ENCODE measurements at regions not wholly inside any gene's neighbourhood (a gene's known extent, or its start where the extent isn't known, plus 50 kb on each side); places are given as distances from the start of the nearest gene placed in this dataset.

DNA sequence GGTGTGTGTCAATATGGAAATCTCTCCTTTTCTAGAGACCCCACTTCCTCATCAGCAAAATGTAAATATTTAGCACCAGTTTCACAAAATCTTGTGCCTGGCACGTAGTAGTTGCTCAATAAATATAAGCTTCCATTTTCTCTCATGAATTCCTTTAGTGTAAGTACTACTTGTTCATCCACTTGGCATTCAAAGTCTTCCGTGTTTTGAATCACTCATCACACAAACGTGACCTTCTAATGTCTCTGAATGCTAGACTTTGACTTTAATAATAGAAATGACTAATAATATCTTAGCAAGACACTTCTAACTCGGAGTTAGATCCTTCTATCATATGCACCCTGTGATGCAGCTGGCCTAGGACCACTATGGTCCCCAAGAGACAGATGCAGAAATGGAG, 168.7 kb upstream of the ZNF32 start:
- WGBS, 4 donors: 47 to 63% (median 52%) methylated on average over 4 of the region's 4 CpGs
- intact Hi-C loops (cut with DNase I): loop anchor here in 3 of 10 donors (10.0 kb wide), 3 partner anchors 87 to 567 kb away; partner anchors contain the start of gene CXCL12 (in 2 of the 3)
- Histone ChIP-seq H3K36me3 (no peaks in the 10 kb centered on the region), H3K4me3 (no peak overlapping the region), H3K27ac (peak overlapping the region in 11 of 12 donors; percentile 43 to 89 (median 73)), H3K27me3 (no peaks in the 10 kb centered on the region), H3K4me1 (peaks cover 0 to 63% (median 33%) of the 10 kb centered on the region in 12 donors), H3K9me3 (no peaks in the 10 kb centered on the region)
- no peak for DNase-seq
- peak in 2 of 4 donors; percentile 41 to 60 for ATAC-seq
- TF ChIP-seq CTCF (IDR thresholded peaks at IDR 0.05) (no peak), POLR2A (IDR thresholded peaks at IDR 0.05) (no peak)

DNA sequence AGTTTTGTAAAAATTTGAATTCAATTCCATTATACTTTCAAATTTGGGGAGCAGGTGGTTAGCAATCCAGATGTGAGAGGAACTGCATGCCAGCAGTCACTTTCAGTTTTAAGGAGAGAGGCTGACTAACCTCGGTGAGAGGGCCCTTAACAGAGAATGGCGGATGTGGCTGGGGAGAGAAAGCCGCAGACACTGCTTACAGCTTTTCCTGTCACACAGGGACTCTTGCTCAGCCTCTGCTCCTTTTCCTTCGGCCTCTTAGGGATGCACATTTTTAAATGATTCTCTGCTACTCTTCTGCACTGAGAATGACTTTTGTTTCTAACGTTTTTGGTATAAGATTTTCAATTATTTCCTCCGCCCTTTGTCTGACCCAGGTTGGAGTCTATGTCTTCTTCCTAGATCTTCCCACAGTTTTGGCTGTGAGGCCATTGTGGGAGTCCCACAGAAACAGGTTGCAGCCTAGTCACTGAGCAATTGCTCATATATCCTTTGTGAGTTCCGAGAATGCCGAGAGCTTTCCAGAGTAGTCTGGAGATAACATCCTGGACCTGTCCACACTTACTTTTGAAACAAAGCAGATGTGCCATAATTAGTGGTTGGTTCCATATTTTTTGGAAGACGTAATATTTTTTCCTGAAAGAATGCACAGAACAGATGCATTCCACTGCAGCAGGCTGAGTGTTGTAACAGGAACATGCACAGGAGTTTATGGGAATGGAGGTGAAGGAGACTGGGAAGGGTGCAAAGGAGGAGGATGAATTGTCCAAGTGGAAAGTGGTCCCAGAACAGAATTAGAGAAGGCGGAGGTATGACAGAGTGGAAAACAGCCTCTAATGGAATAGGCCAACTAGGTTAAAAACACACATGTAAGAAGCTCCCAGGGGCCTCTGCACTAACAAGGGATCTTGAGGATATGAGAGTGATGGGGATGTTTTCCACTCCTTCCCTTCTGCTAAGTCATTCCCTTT, 168.0 kb upstream of the ZNF32 start:
- DNase-seq: peak in 4 of 5 donors; percentile 55 to 72 (median 68)
- intact Hi-C loops (cut with DNase I): loop anchor here in 3 of 10 donors (10.0 kb wide), 3 partner anchors 88 to 568 kb away; partner anchors contain the start of gene CXCL12 (in 2 of the 3)
- peak; percentile 86 to 95 (median 93) for ATAC-seq
- peak overlapping the region; percentile 43 to 89 (median 73) for H3K27ac ChIP-seq
- TF ChIP-seq POLR2A (IDR thresholded peaks at IDR 0.05): no peak
- TF ChIP-seq CTCF (IDR thresholded peaks at IDR 0.05): no peak
- no peaks in the 10 kb centered on the region for H3K36me3 ChIP-seq
- 15 to 20% (median 17%) methylated on average over 10 of the region's 10 CpGs for WGBS, 4 donors
- H3K9me3 ChIP-seq: no peaks in the 10 kb centered on the region
- peak overlapping the region in 1 of 12 donors; percentile 1 for H3K4me3 ChIP-seq
- peaks cover under 1 to 67% (median 33%) of the 10 kb centered on the region in 12 donors for H3K4me1 ChIP-seq
- no peaks in the 10 kb centered on the region for H3K27me3 ChIP-seq

DNA sequence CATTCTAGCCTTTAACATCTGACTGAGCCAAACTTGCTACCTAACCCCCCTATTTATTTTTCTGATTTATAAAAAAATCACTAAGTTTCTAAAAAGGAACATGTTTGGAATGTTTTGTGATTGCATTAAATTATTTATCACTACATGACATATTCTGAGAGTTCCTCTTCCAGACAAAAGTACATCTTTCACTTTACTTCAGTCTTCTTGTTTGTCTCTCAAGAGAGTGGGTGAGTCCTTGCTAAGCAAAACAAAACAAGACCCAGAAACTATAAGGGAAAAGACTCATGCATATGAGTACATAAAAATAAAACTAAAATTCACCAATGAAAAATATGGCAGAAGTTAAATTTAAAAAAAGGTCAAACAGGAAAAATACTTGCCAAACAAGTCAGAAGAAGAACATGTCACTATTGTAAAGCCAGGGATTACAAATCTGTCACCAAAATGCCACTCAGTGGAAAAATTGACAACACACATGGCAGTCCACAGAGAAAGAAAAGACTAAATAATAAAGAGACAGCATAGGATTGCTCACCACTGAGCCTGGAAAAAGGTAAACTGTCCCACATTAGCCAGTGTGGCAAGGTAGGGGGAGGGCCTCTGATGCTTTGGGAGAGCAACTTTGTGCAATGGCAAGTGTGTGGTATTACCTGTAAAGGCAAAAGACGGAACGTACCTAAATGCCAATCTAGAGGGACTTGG, 166.7 kb upstream of the ZNF32 start:
- Histone ChIP-seq H3K36me3 (no peaks in the 10 kb centered on the region), H3K4me3 (no peak overlapping the region), H3K4me1 (peaks cover 7 to 67% (median 37%) of the 10 kb centered on the region in 12 donors), H3K9me3 (no peaks in the 10 kb centered on the region), H3K27ac (peak overlapping the region in 10 of 12 donors; percentile 43 to 89 (median 77)), H3K27me3 (no peaks in the 10 kb centered on the region)
- 93 to 99% (median 98%) methylated on average over 2 of the region's 2 CpGs for WGBS, 4 donors
- intact Hi-C loops (cut with DNase I): loop anchor here in 3 of 10 donors (10.0 kb wide), 3 partner anchors 89 to 569 kb away; partner anchors contain the start of gene CXCL12 (in 2 of the 3)
- DNase-seq: no peak
- ATAC-seq: no peak
- TF ChIP-seq CTCF (IDR thresholded peaks at IDR 0.05) (no peak), POLR2A (IDR thresholded peaks at IDR 0.05) (no peak)
